GM18520 (cell line): ENCODE measurements at regions not wholly inside any gene's neighbourhood (a gene's known extent, or its start where the extent isn't known, plus 50 kb on each side); places are given as distances from the start of the nearest gene placed in this dataset.
A peak's percentile ranks its signal among the peaks of the same experiment; 100 is the strongest.
"Not testable (repeated sequence)": the region's sequence is repeated elsewhere in the genome, so short reads cannot be mapped to it uniquely, and the experiment has no call there.

Experiments used
- ATAC-seq: cut with Tn5 transposase; IDR thresholded peaks from one replicate; pipeline ENCODE4 v1.9.1; 2021; ENCODE audit not compliant: unreplicated experiment

DNA sequence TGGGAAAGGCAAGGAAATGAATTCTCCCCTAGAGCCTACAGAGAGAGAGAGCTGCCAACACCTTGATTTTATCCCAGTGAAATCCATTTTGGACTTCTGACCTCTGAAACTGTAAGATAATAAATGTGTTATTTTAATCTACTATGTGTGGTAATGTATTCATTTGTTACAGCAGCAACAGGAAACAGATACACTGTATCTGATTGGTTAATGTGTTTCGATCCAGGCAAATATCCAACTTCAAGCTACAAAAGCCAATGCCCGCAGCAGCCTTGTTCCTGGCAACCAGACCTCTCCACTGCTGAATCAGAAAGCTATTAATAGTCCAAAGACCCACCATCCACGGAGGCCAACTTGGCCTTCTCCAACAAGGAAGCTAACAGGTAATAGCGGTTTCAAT, 318.1 kb downstream of the PTTG2 start:
- no peak for ATAC-seq

DNA sequence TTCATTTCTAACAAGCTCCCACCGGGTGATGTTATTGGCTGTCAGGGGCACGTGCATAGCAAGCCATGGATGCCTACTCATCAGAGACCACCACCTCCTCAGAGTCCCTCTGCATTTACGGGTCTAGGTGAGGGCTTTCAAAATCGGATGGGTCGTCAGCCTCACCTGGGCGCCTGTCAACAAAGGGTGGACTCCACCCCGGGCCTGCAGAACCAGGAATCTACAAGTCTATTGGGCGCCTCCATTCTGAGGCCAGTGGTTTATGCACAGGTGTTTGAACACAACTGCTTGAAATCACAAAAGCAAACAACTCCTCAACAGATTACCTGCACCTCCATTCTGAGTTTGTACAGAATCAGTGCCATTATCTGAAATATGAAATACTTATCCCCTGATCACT, 318.9 kb downstream of the PTTG2 start:
- no peak for ATAC-seq

DNA sequence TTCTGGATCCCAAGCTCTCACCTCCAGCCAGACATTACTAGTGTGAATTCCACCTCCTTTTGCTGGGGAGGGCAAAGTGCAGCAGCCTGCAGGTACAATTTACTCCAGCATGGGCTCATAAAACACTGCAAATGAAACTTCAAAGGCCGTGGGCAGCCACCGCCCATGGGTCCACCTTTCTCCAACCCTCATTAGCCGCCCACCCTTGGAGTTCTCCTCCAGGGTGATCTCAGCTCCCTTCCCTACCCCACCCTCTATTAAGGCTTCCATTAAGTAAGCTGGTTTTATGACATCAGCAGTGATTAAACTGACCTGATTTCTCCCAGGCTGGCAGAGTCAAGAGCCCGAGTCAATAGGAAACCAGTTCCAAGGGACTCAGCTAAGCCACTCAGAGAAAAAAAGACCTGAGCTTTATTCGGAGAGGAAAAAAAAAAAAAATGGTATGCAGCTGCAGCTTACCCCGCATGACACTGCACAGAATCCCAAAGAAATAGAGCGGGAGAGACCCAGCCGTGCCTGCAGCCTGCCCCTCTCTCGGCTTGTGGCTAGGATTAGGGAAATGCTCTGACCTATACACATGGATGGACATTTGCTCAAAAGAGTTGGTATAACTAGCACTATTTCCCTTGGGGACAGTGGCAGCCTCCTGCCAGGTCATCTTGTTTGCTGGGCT, 319.6 kb downstream of the PTTG2 start:
- no peak for ATAC-seq

DNA sequence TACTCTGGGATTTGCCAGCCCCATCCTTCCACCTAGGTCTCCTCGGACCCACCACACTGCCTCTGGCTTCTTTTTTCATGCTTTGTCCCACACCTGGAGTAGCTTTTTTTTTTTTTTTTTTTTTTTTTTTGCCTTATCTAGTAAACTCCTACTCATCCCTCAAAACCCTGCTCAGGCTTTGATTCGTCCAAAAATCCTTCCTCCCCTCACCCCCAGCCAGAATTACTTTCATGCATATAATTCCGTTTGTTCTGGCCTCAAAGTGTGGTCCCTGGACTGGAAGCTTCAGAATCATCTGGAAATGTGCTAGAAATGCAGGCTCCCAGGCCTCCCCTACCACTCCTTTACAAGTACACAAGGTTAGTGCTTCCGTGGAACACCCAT, 320.1 kb downstream of the PTTG2 start:
- no peak for ATAC-seq

DNA sequence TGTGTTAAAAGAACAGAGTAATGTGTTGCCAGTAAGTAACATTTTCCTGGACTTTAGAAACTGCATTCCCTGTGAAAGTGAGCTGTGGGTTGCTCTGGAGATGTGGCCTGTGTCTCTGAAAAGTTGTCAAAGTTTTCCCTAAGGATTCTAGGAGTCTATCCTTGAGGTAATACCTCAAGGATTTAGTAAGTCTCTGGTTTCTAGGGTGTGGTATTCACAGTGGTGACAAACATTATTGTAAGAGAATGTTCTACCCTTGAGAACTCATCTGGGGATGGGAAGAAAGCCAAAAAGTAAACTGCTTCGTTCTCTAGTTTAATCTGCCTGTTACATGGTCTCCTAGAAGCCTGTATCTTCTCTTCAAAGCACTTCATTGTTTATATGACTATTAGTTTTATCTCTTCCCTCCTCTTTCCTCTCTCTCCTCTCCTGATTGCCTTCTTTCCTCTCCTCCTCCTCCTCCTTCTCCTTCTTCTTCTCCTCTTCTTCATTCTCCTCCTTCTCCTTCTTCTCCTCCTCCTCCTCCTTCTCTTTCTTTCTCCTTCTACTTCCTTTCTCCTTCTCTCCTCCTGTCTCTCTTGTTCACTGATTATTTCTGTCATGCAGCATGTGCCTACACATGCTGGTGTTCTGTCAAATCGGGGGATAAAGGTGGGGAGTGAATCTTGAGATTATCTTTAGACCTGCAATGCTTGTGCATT, 321.3 kb downstream of the PTTG2 start:
- ATAC-seq = no peak

DNA sequence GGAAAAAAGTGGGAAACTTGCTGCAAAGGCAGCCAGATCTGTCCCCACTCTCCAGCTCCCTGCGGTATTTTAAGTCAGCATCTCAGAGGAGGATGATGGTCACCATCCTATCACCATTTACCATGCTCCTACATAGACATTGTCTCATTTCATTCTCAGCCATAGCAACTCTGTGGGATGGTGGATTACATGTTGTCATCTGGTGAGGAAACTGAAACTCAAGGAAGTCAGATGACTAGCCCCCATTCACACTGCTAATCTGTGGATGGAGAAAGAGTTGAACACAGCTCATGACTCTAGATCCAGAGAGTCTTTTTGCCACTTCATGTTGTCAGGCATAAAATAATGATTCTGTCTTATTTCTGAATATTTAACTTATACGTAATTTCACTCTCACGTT, 323.5 kb downstream of the PTTG2 start:
- no peak for ATAC-seq

DNA sequence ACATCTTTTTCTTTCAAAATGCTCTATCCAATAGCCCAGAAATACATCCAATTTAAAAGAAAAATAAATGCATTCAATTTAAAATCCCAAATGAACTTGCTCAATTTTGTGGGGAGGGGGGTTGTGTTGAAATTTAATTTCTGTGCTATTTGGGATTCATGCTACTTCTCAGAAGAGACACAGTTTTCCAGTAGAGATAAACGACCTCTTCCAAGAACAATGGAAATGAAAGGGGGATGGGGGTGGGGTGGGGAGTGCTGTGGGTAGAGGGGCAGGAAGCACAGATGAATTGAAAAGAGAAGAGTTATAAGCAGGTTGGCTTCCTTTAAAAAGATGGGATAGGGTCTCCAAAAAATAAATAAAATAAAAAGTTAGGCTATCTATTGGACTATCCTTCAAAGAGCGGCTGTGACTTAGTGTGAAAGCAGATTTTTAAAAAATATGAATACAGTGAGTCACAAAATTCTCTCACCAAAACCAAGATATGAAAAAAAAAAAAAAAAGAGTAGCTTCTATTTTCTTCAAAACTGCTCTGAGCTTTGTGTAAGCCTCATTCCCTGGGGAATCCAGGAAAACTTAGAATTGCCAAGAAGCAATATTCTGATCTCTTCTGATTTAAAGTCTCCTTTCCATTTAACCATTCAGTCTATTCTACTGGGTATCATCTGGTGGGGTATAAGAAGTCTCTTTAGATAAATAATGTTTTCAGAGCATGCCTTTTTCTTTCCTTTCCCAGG, 324.3 kb downstream of the PTTG2 start:
- no peak for ATAC-seq

DNA sequence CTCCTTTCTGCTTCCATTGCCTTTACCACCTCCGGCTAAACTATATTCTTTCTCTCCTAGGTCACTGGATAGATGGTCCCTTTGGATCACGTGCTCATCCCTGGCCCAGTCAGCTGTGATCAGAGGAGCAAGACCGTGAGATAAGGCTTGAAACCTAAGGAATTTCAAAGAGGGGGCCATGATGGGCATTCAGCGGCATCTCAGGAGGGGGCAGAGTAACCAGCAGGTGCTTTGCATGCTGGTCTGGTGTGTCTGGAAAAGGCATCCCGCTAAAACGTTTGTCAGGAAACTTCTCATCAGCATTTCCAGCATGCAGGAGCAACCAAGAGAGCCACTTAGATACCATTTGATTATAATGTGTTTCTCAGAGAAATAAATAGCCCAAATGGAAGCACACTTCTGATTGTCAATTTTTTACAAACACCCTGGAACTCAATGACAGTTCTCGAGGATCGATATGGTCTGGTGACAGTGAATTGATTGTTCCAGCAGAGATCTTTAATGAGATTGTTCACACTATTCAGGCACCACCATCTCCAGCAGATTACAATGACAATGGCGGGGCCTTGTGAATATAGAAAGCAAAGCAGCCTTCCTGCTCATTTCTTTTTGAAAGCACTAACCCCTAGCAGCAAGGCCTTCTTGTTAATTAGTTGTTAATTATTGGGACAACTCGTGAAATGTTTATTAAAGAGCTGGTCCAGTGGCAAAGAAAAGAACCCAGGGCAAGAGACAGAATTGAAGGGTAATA, 327.1 kb downstream of the PTTG2 start:
- no peak for ATAC-seq

DNA sequence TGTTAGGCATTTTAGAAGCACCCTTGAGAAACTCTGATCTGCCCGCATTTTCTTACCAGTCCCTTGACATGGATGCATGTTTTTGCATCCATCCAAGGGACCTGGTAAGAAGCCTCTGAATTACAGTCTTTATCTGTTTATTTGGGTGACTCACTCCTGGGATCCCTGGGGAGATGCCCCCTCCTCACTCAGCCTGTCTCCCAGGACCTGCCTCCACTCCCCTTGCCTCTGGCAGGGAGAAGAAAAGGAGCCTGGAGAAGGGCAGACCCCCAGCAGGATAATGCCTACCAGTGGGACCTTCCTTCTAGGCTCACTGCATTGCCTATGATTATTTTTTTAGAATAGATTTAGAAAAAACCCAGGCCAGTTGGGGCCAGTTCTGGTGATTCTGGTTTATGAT, 329.4 kb downstream of the PTTG2 start:
- no peak for ATAC-seq

DNA sequence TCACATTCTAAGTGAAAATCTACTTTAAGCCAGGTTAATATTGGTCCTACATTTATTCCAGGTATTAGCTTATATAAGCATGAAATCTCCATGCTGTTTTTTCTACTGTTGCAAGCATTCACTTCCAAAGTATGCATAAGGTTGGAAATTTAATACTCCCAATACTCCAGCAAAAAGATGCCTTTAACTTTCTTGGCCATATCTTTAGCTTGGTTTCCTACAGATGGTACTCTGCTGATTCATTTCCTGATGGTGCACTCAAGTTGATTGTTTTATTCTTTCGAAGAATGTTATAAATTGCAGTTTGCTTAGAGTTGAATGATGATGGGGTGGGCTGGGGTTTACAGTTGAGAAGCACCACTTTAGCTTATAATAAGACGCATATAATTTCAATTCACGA, 330.2 kb downstream of the PTTG2 start:
- ATAC-seq = no peak

DNA sequence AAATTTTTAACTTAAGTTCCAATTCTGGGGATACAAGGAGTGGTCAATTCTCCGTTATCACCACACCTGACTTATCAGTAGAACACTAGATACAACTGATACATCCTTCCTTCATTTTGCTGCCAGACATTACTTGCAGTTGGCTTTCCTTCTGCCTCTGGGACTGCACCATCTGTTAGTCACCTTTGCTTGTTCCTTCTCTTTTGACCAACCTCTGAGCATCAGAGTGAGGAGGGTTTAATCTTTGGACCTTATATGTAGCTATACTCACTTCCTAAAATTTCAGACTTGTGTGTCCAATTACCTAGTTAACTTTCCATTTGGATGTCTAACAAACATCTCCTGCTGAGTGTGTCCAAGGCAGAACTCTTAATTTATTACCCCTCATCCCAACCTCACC, 330.7 kb downstream of the PTTG2 start:
- ATAC-seq = no peak

DNA sequence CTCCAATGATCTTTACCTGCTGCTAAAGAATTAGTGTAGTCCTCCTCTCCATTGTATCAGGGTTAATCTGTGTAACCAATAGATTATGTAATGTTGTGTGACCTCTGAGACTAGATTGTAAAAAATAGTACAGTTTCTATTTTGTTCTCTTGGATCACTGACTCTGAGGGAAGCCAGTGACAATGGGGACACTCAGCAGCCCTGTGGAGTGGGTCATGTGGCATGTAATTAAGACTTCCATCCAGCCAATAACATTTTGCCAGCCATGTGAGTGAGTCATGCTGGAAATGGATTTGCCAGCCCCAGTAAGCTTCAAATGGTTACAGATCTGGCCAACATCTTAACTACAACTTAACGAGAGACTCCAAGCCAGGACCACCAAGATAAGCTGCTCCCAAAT, 332.3 kb downstream of the PTTG2 start:
- no peak for ATAC-seq

DNA sequence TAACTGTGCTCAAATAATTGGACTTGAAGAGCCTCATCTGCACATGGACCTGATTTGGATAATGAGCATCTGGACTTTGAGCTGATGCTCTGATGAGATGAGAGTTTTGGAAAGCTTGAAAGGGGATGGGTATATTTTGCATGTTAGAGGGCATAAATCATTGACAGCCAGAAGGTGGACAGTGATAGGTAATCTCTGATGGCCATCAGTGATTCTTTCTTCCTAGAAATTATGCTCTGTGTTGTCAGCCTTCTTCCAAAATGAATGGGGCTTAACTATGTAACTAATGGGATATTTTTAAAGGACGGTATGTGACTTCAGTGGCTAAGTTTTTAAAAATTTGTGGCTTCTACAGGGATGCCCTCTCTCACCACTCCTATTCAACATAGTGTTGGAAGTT, 334.0 kb downstream of the PTTG2 start:
- no peak for ATAC-seq

DNA sequence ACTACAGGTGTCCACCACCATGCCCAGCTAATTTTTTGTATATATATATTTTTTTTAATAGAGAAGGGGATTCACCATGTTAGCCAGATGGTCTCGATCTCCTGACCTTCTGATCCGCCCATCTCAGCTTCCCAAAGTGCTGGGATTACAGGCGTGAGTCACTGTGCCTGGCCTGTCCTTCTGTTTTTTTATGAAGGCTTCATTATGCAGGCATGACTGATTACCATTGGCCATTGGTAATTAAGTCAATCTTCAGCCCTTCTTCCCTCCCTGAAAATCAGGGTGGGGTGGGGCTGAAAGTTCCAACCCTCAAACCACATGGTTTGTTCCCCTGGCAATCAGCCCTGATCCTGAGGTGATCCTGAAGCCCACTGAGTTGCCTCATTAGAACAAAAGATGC, 336.9 kb downstream of the PTTG2 start:
- ATAC-seq = no peak

DNA sequence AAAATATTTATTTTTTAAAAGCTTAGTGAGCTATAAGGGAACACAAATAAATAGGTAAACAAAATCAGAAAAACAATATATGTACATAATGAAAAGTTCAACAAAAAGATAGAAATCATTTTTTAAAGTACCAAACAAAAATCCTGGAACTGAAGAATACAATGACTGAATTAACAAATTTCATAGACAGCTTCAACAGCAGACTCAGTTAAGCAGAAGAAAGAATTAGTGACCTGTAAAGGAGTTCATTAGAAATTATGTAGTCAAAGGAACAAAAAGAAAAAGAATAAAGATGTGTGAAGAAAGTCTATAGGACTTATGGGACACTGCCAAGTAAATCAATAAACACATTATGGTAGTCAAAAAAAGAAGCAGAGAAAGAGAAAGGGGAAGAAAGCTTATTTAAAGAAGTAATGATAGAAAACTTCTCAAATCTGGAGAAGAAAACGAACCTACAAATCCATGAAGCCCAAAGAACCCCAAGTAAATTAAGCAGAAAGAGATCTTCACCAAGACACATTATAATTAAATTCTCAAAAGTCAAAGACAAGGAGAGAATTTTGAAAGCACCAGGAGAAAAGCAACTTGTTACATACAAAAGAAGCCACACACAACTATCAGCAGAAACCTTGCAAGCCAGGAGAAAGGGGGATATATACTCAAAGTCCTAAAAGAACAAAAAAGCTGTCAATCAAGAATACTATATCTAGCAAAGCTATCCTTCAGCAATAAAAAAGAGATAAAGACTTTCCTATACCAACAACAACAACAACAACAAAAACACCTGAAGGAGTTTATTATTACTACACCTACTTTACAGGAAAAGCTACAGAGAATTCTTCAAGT, 338.9 kb downstream of the PTTG2 start:
- ATAC-seq = no peak

DNA sequence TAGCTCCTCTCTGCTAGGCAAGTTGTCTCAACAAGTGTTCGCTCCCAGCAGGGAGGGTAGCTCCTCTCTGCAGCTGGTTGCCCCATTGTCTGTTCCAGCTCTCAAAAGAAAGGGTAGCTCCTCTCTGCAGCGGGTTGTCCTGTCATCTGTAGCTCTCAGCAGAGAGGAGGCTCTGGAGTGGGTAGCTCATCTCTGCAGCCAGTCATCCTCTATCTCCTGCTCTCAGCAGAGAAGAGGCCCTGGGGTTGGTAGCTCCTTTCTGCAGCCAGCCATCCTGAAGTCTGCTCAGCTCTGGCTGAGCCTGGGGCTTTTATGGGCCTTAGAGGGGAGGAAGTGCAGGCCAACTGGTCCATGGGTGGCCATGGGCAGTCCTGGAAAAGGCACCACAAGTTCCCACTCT, 342.7 kb downstream of the PTTG2 start:
- no peak for ATAC-seq

DNA sequence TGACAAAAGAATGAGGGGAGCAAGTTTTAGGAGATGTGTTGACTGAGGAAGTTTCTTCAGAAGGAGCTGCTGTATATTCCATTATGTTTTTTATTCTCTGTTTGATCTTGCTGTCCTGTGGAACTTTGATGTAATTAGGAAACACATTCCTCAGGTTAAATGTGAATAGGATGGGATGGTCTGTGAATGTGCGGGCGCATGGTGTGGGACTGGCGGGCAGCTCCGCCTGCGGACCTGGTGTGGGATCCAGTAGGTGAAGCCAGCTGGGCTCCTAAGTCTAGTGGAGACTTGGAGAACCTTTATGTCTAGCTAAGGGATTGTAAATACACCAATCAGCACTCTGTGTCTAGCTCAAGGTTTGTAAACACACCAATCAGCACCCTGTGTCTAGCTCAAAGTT, 344.3 kb downstream of the PTTG2 start:
- ATAC-seq = not testable (repeated sequence)

DNA sequence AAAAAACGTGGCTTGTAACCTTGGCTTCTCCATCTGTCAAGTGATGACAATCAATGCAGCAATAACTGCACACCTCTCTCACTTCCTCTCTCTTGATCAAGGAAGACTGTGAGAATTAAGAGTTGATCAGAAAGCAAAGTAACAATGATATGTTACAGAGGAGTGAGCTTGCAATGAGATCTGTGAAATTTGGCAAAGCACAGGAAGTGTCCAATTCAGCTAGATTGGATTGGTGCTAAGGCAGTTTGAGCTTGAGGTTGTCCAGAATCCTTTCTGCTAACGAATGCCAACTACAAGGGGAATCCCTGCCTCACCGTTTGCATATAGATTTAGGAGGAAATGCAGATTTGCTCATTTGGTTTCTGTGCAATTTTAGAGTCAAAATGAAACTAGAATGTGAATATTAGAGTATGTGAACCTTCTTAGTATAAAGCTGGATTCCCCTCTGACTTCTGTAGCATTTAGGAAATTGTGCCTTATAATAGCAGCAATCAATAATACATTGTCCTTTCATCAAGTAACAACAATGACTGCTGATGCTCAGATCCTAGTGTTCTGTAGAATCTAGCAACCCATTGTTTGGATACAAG, 346.4 kb downstream of the PTTG2 start:
- peak; percentile 42 for ATAC-seq

DNA sequence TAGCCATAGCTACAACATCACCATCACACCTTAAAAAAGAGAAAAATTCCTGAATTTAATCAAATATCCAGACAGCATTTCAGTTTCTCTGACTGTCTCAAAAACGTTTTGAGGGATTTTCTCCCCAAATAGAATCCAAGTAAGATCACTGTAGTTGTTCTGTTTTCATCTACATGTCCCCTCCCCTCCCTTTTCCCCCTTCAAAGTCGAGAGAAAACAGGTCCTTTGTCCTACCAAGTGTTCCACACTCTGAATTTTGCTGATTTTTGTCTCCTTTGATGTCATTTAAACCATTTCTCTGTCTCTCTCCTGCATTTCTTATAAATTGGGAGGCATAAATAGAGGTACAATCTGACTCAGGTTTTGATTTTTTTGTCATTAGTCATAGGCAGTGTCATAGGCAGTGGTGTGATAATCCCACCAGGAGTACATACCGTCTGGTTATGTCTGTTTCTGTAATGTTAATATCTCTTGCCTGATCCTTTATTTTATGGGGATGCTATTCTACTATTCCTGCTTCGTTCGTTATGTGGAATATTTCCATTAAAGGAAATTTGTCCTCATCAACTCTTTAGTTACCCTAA, 348.6 kb downstream of the PTTG2 start:
- ATAC-seq = no peak

DNA sequence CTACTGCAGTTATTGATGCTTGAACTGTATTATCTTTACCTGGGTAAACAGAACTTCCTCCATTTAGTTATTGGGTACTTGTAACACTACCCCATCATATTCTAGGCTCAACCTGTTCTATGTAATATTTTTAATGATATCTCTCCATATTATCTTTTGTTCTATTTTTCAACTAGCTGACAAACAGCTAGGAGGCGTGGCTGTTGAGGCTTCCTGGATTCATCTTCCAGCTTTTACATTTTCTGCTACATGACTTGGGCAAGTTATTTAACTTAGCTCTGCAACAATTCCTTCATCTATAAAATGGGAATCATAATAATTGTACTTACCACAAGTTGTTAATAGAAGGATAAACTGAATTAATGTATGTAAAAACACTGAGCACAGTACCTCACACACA, 349.3 kb downstream of the PTTG2 start:
- ATAC-seq = no peak
